Stimulated activated naive CD8-positive, alpha-beta T cell treated with anti-CD3 and anti-CD28 coated beads, Interleukin-15, Interleukin-2, amounts not matched to agents 100 U/mL and 50 U/mL, for 24 hours (primary cell): ENCODE measurements at regions not wholly inside any gene's neighbourhood (a gene's known extent, or its start where the extent isn't known, plus 50 kb on each side); places are given as distances from the start of the nearest gene placed in this dataset.
"Not testable (repeated sequence)": the region's sequence is repeated elsewhere in the genome, so short reads cannot be mapped to it uniquely, and the experiment has no call there.

ENCODE experiments used
- ATAC-seq: fragments of 150-1000 bp; cut with Tn5 transposase; one replicate; pipeline ENCODE4 v1.10.0; 2021
- DNase-seq: peaks from one replicate; pipeline ENCODE4 v3.0.0; 2021

DNA sequence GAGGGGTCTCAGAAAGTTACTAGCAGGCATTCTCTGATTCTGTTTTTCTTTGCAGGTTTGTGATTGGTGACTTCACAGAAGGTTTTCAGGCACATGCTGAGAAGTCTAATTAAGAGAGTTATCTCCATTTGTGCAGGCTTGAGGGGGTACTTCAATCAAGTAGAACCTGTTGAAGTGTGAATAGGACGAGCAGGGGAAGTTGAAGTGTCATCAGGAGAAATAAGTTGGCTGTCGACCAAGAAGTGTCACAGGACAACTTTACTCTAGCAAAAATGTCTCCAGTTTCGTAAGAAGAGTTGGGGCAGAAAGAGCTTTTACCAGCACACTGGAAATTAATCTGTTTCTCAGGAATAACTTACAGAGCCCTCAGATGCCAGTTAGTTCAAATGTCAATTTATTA lies 576.5 kb upstream of the SLITRK5 start:
- no peak for ATAC-seq
- no peak for DNase-seq

GRCh38 chr13:87100431-87100830 lies 570.7 kb upstream of the SLITRK5 start:
- no peak for DNase-seq
- no peak for ATAC-seq

DNA sequence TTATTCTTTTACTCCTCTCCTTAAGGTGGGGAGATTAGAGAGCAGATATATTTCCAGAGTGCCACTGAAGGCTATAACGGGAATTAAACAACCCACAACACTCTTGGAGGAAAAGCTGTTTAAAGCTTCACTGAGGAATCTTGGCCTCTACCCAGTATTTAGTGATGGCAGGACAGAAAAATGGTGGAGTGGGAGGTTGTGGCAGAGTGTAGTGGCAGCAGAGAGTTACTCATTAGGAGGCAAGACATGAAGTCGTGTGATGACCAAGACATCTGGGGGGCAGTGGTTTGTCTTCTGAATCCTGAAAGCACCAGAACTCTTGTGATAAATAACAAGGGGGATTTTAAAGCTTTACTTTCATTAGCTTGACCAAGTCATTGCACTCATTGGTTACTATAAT lies 563.5 kb upstream of the SLITRK5 start:
- ATAC-seq: no peak

GRCh38 chr13:87120476-87120875 lies 550.7 kb upstream of the SLITRK5 start:
- ATAC-seq: no peak
- no peak for DNase-seq

More for the DNA sequence above, 563.5 kb upstream of the SLITRK5 start:
- DNase-seq: no peak

- DNase-seq: no peak
- ATAC-seq: no peak
Observed at GRCh38 chr13:87122551-87122950, 548.6 kb upstream of the SLITRK5 start.

DNA sequence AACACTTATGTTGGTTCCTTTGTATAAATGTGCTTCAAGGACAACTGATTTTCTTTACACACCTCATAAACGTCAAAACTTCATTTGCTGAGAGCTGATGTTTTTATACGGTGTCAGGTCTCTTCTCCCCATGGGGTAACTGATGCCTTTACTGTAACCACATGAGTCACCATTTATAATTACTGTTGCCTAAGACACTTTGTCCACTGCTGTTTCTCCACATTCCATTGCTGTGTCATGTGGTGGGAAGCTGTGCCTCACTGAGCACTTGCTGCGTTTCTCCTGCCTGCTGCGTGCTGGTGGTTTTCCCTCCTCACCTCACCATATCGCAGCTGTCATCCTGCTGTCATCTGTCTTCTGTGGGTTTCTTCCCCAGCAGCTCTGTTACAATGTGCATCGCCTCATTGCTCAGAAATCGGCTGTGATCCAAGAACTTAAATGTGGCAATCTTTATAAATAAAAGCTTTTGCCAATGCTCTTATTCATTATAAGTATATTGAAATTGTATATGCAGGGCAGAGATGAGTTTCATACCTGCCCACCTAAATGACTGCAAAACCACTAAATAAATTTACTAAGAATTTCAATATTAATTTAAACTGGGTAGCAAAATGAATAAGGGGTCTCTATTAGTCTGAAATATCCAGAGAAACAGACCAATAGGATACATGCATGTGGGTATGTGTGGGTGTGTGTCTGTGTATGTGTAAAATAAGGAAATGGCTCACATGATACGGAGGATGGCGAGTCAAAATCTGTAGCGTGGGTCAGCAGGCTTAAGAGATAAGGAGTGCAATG lies 547.0 kb upstream of the SLITRK5 start:
- ATAC-seq (no peak), DNase-seq (no peak)

DNA sequence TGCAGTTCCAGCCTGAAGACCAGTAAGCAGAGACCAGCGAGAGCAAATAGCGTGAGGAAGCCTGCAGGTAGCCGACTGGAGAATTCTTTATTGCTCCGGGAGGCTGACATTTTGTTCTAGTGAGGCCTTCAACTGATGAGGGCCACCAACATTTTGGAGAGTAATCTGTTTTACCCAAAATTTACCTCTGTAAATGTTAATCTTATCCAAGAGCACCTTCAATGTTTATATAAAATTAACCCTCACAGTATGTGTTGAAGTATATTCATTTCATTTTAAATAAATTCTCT lies 546.4 kb upstream of the SLITRK5 start:
- ATAC-seq (no peak), DNase-seq (no peak)

DNA sequence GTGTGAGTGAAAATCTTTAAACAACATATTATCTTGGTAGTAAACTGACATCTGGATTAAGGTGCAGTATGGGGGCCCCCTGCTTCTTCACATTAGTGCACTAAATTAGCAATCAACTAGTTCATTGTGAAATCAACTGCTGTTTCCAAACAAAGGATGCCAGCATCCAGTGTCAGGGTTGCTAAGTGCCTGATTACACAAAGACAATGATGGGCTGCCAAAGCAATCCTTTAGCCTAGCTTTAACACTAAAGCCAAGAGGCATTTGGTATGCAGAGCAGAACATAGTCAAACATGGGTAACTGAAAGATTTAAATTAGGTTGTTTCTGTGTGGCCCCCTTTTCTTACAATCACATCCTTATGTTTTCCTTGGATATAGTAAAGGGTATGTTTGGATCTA lies 543.1 kb upstream of the SLITRK5 start:
- ATAC-seq (no peak), DNase-seq (no peak)

DNA sequence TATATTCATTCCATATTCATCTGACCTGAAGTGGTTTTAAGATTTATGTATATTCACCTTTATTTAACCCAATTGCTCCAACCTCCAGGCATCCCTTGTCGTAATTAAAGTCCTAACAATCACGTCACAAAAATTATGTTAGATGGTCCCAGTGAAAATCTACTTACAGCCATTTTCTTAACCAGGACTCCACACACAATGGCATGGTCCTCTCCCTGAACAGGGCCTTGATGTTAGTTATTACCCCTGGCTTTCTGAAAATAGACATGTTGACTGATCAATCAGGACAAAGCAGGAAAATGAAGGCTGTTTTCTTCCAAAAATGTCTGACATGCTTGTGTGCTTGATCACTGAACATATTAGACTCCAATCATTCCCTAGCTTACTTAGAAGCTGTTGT lies 542.7 kb upstream of the SLITRK5 start:
- ATAC-seq: no peak
- no peak for DNase-seq

GRCh38 chr13:87129602-87130300 lies 541.4 kb upstream of the SLITRK5 start:
- DNase-seq (no peak), ATAC-seq (no peak)

GRCh38 chr13:87130423-87130822 lies 540.7 kb upstream of the SLITRK5 start:
- DNase-seq (no peak), ATAC-seq (no peak)

- DNase-seq (no peak), ATAC-seq (no peak)
Observed at GRCh38 chr13:87131611-87132010, 539.6 kb upstream of the SLITRK5 start.

- DNase-seq (no peak), ATAC-seq (no peak)
Observed at GRCh38 chr13:87138866-87139265, 532.3 kb upstream of the SLITRK5 start.

- ATAC-seq (no peak), DNase-seq (no peak)
Observed at GRCh38 chr13:87147076-87147475, 524.1 kb upstream of the SLITRK5 start.

- no peak for DNase-seq
- ATAC-seq: no peak
Observed at GRCh38 chr13:87153371-87153770, 517.8 kb upstream of the SLITRK5 start.

- ATAC-seq: no peak
- no peak for DNase-seq
Observed at GRCh38 chr13:87166348-87166747, 504.8 kb upstream of the SLITRK5 start.

DNA sequence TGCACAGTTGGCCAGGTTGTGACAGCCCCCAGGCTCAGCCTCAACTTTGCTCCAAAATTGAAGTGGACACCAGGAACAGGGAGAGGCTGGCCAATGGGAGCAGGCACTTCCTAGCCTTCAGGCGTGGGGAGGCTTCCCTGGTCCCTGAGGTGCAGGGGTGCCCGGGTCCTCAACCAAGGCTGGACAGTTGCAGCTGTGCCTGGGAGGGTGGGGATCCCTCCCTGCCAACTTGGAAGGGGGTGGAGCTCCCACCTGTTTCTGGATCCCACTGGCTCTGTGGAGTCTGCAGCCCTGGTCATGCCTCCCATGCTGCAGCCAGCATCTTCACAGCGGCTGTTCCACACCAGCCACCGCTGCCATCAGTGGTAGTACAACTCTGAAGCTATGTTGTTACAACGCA lies 502.8 kb upstream of the SLITRK5 start:
- DNase-seq (no peak), ATAC-seq (no peak)

- DNase-seq (no peak), ATAC-seq (no peak)
Observed at GRCh38 chr13:87169337-87169736, 501.8 kb upstream of the SLITRK5 start.

GRCh38 chr13:87172166-87172835 lies 498.9 kb upstream of the SLITRK5 start:
- ATAC-seq (no peak), DNase-seq (no peak)

DNA sequence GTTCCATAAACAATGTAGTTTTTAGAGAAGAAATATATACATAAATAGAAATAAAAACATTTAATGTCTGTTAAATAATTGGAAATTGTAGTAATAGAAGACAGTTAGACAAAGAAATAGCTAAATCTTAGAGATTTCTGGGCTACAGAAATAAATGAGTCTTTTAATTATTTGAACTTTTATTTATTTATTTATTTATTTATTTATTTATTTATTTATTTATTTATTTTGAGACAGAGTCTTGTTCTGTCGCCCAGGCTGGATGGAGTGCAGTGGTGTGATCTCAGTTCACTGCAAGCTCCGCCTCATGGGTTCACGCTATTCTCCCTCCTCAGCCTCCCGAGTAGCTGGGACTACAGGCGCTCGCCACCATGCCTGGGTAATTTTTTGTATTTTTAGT lies 486.0 kb upstream of the SLITRK5 start:
- not testable (repeated sequence) for DNase-seq, ATAC-seq

DNA sequence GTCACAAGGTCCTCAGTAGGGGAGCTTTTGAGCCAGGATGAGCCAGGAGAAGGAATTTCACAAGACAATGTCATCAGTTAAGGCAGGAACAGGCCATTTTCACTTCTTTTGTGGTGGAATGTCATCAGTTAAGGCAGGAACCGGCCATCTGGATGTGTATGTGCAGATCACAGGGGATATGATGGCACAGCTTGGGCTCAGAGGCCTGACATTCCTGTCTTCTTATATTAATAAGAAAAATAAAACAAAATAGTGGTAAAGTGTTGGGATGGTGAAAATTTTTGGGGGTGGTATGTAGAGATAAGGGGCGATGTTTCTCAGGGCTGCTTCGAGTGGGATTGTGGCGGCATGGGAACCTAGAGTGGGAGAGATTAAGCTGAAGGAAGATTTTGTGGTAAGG lies 484.5 kb upstream of the SLITRK5 start:
- not testable (repeated sequence) for ATAC-seq, DNase-seq

GRCh38 chr13:87191485-87191884 lies 479.7 kb upstream of the SLITRK5 start:
- DNase-seq, ATAC-seq: not testable (repeated sequence)

DNA sequence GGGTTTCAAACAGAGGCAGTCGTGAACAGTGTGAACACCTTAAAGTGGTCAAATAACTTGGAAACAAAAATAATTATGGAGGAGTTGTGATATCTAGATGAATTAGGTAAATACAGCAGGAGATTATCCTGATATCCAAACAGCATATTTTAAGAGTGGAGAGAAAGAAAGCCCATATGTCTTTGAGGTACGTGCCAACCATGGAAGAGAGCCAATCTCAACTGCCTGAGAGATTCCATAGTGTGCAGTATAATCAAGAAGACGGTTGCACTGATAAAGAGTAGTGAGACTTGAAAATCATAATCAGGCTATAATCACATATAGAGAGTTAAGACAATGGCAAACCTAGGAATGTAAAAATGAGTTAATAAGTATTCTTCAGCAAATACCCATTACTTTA lies 472.8 kb upstream of the SLITRK5 start:
- no peak for DNase-seq
- no peak for ATAC-seq
